Ascending aorta (tissue), 2 donors: ENCODE measurements at regions not wholly inside any gene's neighbourhood (a gene's known extent, or its start where the extent isn't known, plus 50 kb on each side); places are given as distances from the start of the nearest gene placed in this dataset.
"Not testable (repeated sequence)": the region's sequence is repeated elsewhere in the genome, so short reads cannot be mapped to it uniquely, and the experiment has no call there.

Experiments
- DNase-seq, 2 donors: peaks; one replicate each; pipeline ENCODE4 v3.0.0-alpha.2; 2019; ENCODE audit warnings: low spot score in 2 of 2
- H3K27ac ChIP-seq, 2 donors: fragments of 200-600 bp; sonication (generic); one replicate each; pipeline ENCODE4 v1.5.1; 2016 to 2017; ENCODE audit warnings: mild to moderate bottlenecking in 1 of 2
- H3K27me3 ChIP-seq: fragments of 200-600 bp; sonication (generic); one replicate; pipeline ENCODE4 v1.5.1; 2017
- H3K36me3 ChIP-seq, 2 donors: fragments of 200-600 bp; sonication (generic); one replicate each; pipeline ENCODE4 v1.5.1; 2016
- H3K4me1 ChIP-seq, 2 donors: fragments of 200-600 bp; sonication (generic); one replicate each; pipeline ENCODE4 v1.5.1; 2016 to 2017; ENCODE audit warnings: mild to moderate bottlenecking in 1 of 2
- H3K4me3 ChIP-seq, 2 donors: fragments of 200-600 bp; sonication (generic); one replicate each; pipeline ENCODE4 v1.5.1; 2016 to 2017; ENCODE audit warnings: mild to moderate bottlenecking in 1 of 2
- H3K9me3 ChIP-seq, 2 donors: fragments of 200-600 bp; sonication (generic); one replicate each; pipeline ENCODE4 v1.5.1; 2016
- intact Hi-C: fragments of 100-400 bp; cut with DNase I; formaldehyde crosslinking; loops from one replicate; pipeline ENCODE4 v1.15.1; 2023

DNA sequence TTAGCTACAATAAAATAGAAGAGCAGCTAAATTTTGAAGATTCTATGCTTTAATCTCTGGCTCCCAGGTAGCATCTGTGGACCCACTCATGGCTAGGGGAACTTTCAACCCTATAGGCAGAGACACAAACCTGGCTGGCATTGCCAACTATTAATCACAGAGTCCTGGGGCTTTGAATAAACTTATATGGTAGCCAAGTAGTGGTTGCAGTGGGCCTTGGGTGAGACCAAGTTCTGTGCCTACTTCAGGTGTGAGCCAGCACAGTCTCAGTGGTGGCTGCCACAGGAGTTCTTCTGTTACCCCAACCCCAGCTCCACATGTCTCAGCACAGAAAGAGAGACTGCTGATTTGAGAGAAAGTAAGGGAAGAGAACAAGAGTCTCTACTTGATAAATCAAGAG is 1626.5 kb downstream of the SPATA31A7 start:
- H3K9me3 ChIP-seq, DNase-seq: not testable (repeated sequence)

DNA sequence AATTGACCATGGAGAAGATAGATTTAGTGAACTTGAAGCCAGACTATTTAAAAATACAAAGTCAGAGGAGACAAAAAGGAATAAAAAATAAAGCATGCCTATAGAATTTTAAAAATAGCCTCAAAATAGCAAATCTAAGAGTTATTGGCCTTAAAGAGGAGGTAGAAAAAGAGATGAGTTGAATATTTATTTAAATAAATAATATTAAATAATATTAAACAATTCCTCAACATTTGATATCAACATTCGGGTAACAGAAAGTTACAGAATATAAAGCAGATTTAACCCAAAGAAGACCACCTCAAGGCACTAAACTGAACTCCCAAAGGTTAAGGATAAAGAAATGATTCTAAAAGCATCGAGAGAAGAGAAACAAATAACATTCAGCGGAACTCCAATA is 1627.4 kb downstream of the SPATA31A7 start:
- H3K4me3 ChIP-seq, H3K9me3 ChIP-seq, H3K36me3 ChIP-seq, H3K27me3 ChIP-seq, DNase-seq, H3K27ac ChIP-seq, H3K4me1 ChIP-seq, intact Hi-C loops: not testable (repeated sequence)

More for the DNA sequence above, 1626.5 kb downstream of the SPATA31A7 start:
- H3K36me3 ChIP-seq, H3K4me1 ChIP-seq, H3K27ac ChIP-seq, intact Hi-C loops, H3K27me3 ChIP-seq, H3K4me3 ChIP-seq: not testable (repeated sequence)

DNA sequence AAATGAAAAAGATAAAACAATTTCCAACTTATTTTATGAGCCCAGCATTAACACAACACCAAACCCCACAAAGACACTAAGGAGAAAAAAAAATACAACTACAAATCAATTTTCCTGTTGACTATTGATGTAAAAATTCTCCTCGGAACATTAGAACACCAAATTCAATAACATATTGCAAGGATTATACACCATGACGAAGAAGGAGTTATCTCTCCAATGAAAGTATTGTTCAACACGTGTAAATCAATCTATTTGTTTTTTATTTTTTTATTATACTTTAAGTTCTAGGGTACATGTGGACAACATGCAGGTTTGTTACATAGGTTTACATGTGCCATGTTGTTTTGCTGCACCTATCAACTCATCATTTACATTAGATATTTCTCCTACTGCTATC is 1632.3 kb downstream of the SPATA31A7 start:
- H3K4me1 ChIP-seq, H3K27ac ChIP-seq, H3K9me3 ChIP-seq, DNase-seq, H3K4me3 ChIP-seq, H3K27me3 ChIP-seq, H3K36me3 ChIP-seq, intact Hi-C loops: not testable (repeated sequence)

DNA sequence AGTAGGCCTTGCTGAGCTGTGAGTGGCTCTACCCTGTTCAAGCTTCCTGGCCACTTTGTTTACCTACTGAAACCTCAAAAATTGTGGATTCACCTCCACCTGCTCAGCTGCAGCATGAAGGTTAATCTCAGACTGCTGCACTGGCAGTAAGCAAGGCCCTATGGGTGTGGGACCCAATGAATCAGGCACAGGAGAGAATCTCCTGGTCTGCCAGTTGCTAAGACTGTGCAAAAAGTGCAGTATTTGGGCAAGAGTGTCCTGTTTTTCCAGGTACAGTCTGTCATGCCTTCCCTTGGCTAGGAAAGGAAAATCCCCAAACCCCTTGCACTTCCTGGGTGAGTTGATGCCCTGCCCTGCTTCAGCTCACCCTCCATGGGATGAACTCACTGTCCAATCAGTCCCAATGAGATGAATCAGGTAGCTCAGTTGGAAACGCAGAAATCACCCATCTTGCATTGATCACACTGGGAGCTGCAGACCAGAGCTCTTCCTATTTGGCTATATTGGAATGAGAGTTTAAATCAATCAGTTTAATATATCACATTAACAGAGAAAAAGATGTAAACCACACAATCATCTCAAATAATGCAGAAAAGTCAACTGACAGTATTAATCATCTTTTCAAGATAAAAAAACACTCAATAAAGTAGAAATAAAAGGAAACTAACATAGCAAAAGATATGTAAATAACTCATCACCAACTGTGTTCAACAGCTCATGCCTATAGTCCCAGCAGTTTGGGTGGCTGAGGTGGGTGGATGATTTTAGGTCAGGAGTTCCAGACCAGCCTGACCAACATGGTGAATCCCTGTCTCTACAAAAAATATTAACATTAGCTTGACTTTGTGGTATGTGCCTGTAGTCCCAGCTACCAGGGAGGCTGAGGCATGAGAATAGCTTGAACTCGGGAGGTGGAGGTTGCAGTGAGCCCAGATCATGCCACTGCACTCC is 1638.4 kb downstream of the SPATA31A7 start:
- H3K36me3 ChIP-seq, H3K9me3 ChIP-seq, H3K4me3 ChIP-seq, DNase-seq, H3K27ac ChIP-seq, H3K4me1 ChIP-seq, intact Hi-C loops, H3K27me3 ChIP-seq: not testable (repeated sequence)

DNA sequence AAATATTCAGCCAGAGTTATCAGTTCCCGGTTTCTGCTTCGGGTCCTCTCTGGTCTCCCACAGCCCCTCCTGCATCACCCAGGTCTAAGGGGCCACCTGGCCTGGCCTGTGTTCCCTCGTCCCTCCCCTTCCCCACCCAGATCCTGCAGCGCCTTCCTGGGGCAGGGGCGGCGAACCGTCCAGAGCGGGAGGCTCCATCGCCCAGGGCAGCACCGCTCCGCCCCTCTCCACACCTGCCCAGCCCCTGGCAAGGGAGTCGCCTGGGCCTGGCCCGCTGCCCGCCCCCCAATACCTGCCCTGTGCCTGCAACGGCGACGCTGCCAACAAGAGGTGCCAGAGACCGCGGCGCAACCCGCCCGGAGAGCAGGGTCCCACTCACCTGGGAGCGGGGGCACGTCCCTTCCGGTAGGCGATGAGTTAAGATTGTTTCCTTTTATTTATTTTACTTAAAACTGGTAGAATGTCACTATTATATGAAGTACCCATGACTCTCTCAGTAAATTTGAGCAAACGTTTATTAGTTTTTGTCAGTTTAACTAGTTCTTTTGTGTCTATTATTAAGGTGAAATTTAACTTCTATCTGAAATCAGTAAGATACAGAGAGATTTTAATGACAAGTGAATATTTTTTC is 1641.1 kb downstream of the SPATA31A7 start:
- H3K27ac ChIP-seq, H3K9me3 ChIP-seq, DNase-seq, H3K4me3 ChIP-seq, H3K4me1 ChIP-seq, H3K36me3 ChIP-seq, intact Hi-C loops, H3K27me3 ChIP-seq: not testable (repeated sequence)

DNA sequence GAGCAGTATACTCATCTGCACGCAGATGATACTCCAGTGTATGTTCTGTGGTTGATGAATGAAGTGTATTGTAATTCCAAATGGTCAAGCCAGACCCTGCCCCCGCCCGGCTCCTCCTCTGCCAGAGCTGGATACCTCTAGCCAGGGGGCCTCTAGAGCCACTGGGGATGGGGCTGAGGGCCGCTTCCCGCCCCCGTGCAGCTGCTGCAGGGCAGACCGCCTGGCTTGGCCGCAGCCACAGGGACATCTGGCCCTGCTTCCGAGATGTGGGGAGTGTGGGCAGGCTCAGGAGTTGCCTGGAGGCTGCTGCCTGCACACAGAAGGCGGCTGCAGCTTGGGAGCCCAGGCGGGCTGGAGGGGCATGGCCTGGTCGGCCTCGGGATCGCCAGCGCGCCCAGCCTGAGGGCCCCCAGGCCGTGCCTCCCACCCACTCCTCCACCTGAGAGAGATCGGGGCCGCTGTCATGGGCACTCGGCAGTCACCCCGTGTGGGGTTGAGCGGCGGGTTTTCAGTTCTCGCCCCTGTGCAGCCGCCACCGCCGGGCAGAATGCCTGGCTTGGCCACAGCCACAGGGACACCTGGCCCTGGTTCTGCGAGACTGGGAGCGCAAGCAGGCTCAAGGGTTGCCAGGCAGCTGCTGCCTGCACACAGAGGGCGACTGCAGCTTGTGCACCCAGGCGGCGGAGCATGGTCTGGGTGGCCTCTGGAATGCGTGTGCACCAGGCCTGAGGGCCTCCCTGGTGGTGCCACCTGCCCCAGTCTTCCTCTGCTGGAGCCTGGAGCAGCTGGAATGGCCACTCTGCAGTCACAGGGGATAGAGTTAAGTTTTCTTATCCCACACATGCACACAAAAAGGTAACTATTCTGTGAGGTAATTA is 1643.7 kb downstream of the SPATA31A7 start:
- DNase-seq, intact Hi-C loops, H3K9me3 ChIP-seq: not testable (repeated sequence)

DNA sequence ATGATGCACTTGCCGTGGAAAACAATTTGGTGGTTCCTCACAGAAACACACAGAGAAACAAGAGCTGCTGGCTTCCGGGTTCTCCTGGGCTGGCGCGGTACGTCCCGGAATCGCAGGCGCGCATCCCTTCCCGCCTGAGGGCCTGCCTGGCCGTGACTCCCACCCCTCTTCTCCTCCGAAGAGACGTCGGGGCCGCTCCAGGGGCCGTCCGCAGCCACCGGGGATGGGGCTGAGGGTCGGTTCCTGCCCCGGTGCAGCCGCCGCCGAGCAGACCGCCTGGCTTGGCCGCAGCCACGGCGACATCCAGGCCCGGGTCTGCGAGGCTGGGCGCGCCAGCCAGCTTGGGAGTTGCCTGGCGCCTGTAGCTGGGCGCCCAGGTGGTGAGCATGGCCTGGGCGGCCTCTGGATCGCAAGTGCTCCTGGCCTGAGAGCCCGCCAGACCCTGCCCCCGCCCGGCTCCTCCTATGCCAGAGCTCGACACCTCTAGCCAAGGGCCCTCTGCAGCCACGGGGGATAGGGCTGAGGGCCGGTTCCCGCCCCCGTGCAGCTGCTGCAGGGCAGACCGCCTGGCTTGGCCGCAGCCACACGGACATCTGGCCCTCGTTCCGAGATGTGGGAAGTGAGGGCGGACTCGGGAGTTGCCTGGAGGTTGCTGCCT is 1647.5 kb downstream of the SPATA31A7 start:
- H3K4me1 ChIP-seq, H3K27ac ChIP-seq, intact Hi-C loops, H3K27me3 ChIP-seq, H3K9me3 ChIP-seq, H3K36me3 ChIP-seq: not testable (repeated sequence)
- H3K4me3 ChIP-seq = peak overlapping the region; percentile 39 to 44
- DNase-seq = peak in 1 of 2 donors; percentile 66

More for the DNA sequence above, 1643.7 kb downstream of the SPATA31A7 start:
- H3K27ac ChIP-seq, H3K27me3 ChIP-seq, H3K36me3 ChIP-seq, H3K4me3 ChIP-seq, H3K4me1 ChIP-seq: not testable (repeated sequence)

DNA sequence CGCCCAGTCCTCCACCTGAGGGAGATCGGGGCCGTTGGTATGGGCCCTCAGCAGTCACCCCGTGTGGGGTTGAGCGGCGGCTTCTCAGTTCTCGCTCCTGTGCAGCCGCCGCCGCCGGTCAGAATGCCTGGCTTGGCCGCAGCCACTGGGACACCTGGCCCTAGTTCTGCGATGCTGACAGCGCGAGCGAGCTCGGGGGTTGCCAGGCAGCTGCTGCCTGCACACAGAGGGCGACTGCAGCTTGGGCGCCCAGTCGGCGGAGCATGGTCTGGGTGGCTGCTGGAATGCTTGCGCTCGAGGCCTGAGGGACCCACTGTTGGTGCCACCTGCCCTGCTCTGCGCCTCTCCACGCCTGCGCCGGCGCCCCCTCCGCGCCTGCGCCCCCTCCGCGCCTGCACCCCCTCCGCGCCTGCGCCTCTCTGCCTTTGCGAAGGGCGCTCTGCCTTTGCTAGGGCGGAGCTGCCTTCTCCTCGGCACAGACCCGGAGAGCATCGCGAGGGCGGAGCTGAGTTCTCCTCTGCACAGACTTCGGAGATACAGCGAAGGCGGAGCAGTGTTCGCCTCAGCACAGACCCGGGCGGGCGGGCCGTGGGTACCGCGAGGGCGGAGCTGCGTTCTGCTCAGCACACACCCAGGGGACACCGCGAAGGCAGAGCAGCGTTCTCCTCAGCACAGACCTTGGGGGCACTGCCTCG is 1648.3 kb downstream of the SPATA31A7 start:
- peak overlapping the region; percentile 44 for H3K4me3 ChIP-seq
- peak; percentile 73 to 90 for DNase-seq
- H3K27me3 ChIP-seq, H3K4me1 ChIP-seq, intact Hi-C loops, H3K9me3 ChIP-seq, H3K27ac ChIP-seq, H3K36me3 ChIP-seq: not testable (repeated sequence)

DNA sequence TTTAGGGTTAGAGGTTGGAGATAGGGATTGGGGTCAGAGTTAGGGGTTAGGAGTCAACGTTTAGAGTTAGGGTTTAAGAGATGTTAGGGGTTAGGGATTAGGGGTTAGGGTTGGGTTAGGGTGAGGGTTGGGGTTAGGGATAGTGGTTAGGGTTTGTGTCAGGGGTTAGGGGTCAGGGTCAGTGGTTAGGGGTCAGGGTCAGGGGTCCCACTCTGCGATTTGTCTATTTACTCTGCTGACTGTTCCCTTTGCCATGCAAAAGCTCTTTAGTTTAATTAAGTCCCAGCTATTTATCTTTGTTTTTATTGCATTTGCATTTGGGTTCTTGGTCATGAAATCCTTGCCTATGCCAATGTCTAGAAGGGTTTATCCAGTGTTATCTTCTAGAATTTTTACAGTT is 1649.3 kb downstream of the SPATA31A7 start:
- H3K36me3 ChIP-seq, H3K4me1 ChIP-seq, H3K9me3 ChIP-seq, DNase-seq, H3K27me3 ChIP-seq, H3K27ac ChIP-seq, intact Hi-C loops, H3K4me3 ChIP-seq: not testable (repeated sequence)

DNA sequence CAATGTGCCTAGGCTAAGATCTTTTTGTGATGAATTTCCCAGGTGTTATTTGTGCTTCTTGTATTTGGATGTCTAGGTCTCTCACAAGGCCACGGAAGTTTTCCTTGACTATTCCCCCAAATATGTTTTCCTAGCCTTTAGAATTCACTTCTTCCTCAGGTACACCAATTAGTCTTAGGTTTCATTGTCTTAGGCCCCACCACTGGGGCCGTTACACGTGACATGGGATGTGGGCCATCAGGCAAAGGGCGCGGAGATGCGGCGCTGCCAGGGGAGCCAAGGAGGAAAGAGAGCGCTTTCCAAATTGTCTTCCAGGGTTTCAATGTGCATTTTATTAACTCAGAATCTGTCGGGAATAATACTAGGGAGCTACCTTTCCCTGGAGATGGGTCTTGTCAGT is 1653.3 kb downstream of the SPATA31A7 start:
- H3K9me3 ChIP-seq, intact Hi-C loops, H3K36me3 ChIP-seq, H3K27me3 ChIP-seq, H3K4me1 ChIP-seq, H3K27ac ChIP-seq, H3K4me3 ChIP-seq, DNase-seq: not testable (repeated sequence)

DNA sequence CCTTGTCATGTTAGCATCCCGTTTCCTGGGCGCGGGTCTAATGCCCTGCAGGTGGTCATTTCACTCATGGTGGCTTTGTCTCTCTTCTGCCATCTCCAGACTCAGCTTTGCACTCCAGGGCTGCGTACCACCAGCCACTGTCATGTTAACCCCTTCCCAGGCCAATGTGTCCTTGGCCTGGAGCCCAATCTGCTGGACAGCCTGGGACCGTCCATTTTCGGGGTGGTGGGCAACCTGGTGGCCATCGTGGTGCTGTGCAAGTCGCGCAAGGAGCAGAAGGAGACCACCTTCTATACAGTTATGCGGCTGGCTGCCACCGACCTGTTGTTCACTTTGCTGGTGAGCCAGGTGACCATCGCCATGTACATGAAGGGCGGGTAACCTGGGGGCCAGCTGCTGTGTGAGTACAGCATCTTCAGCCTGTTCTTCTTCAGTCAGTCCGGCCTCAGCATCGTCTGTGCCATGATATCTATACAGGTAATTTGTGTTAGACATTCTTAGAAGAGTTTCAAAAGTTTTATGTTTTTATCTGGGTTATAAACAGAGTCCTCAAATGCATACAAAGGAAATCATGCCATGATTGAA is 1654.0 kb downstream of the SPATA31A7 start:
- intact Hi-C loops, DNase-seq, H3K9me3 ChIP-seq, H3K4me1 ChIP-seq, H3K27me3 ChIP-seq, H3K27ac ChIP-seq, H3K4me3 ChIP-seq, H3K36me3 ChIP-seq: not testable (repeated sequence)

DNA sequence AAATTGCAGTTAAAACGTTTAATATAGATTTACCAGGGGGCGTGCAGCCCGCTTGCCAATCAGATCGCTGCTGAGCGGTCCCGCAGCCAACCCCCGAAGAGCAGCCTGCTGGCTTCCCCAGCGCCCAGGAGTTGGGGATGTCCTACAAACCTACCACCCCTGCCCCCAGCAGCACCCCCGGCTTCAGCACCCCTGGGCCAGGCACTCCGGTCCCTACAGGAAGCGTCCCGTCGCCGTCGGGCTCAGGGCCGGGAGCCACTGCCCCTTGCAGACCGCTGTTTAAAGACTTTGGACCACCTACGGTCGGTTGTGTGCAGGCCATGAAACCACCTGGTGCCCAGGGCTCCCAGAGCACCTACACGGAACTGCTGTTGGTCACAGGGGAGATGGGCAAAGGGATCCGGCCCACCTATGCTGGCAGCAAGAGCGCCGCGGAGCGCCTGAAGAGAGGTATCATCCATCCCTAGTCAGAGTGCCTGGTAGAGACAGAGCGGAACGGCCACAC is 1654.9 kb downstream of the SPATA31A7 start:
- DNase-seq, intact Hi-C loops, H3K36me3 ChIP-seq, H3K27ac ChIP-seq, H3K9me3 ChIP-seq, H3K27me3 ChIP-seq, H3K4me1 ChIP-seq, H3K4me3 ChIP-seq: not testable (repeated sequence)
